Mammary epithelial cell (primary cell): ENCODE measurements at regions not wholly inside any gene's neighbourhood (a gene's known extent, or its start where the extent isn't known, plus 50 kb on each side); places are given as distances from the start of the nearest gene placed in this dataset.

Source experiments
- EZH2 ChIP-seq: IDR thresholded peaks from 2 replicates; pipeline ENCODE4 v1.6.1; 2012; ENCODE audit warnings: low read length, inconsistent platforms, borderline replicate concordance
- TF ChIP-seq, protein P1 (sequence below), 2 donors: IDR thresholded peaks in 1 of 2; conservative IDR thresholded peaks in 1 of 2; 2 replicates each; pipeline ENCODE4 v1.5.1; 2011 to 2012; ENCODE audit warnings: inconsistent platforms in 2 of 2, low read length in 2 of 2, mild to moderate bottlenecking in 2 of 2, control low read depth in 1 of 2, low read depth in 1 of 2; ENCODE audit not compliant: insufficient read depth in 1 of 2; ENCODE audit errors: extremely low read depth in 1 of 2

DNA sequence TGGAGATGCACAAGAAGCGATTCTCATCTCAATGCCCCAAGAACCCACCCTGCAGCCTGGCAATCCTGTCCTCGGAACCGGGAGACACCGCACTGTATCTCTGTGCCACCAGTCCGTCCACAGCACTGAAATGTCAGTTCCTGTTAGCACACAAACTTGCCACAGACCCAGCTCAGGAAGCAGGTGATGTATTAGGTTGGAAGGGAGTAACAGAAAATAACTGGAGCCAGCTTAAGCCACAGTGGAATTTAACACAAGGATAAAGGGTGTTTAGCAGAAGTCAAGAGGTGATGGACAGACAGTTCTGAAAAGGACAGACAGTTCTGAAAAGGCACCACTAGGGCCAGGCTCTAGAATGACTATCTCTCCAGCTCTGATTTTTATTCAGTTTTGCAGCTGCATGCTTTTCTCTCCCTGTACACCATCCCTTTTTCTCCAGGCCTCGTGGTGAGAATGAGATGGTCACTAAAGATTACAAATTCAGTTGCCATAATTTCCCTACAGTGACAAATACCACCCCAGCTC, 114.4 kb downstream of the ANKRD18B start:
- TF ChIP-seq, protein P1, sequence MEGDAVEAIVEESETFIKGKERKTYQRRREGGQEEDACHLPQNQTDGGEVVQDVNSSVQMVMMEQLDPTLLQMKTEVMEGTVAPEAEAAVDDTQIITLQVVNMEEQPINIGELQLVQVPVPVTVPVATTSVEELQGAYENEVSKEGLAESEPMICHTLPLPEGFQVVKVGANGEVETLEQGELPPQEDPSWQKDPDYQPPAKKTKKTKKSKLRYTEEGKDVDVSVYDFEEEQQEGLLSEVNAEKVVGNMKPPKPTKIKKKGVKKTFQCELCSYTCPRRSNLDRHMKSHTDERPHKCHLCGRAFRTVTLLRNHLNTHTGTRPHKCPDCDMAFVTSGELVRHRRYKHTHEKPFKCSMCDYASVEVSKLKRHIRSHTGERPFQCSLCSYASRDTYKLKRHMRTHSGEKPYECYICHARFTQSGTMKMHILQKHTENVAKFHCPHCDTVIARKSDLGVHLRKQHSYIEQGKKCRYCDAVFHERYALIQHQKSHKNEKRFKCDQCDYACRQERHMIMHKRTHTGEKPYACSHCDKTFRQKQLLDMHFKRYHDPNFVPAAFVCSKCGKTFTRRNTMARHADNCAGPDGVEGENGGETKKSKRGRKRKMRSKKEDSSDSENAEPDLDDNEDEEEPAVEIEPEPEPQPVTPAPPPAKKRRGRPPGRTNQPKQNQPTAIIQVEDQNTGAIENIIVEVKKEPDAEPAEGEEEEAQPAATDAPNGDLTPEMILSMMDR (conservative IDR thresholded peaks at IDR 0.05 in 1 of 2, IDR thresholded peaks at IDR 0.05 in 1 of 2; ENCODE audit: extremely low read depth in 1 of 2, insufficient read depth in 1 of 2, low read depth in 1 of 2, low read length in 2 of 2), result no peak
- TF ChIP-seq EZH2, result no peak
